DOHH2 (cell line): ENCODE measurements at regions not wholly inside any gene's neighbourhood (a gene's known extent, or its start where the extent isn't known, plus 50 kb on each side); places are given as distances from the start of the nearest gene placed in this dataset.
A peak's percentile ranks its signal among the peaks of the same experiment; 100 is the strongest.

Experiments used
- H3F3A ChIP-seq: fragments of 200-600 bp; sonication (generic), shearing (Covaris generic); 2 replicates; pipeline ENCODE4 v1.6.0; 2016; ENCODE audit warnings: antibody characterized with exemption, mild to moderate bottlenecking; ENCODE audit not compliant: control insufficient read depth, insufficient read depth
- H3K27ac ChIP-seq: fragments of 200-600 bp; sonication (generic); 2 replicates; pipeline ENCODE4 v1.5.1; 2014; ENCODE audit warnings: low read depth, mild to moderate bottlenecking, low read length, moderate library complexity
- H3K27me3 ChIP-seq: fragments of 200-600 bp; sonication (generic); 2 replicates; pipeline ENCODE4 v1.6.1; 2014; ENCODE audit warnings: mild to moderate bottlenecking, low read length, mixed read lengths; ENCODE audit not compliant: control insufficient read depth
- H3K36me3 ChIP-seq: fragments of 200-600 bp; sonication (generic); 2 replicates; pipeline ENCODE4 v1.6.1; 2014; ENCODE audit warnings: mild to moderate bottlenecking, low read length, moderate library complexity, mixed read lengths; ENCODE audit not compliant: control insufficient read depth
- H3K4me1 ChIP-seq: fragments of 200-600 bp; sonication (generic); 2 replicates; pipeline ENCODE4 v1.6.1; 2014; ENCODE audit warnings: mild to moderate bottlenecking, low read length, mixed read lengths; ENCODE audit not compliant: control insufficient read depth
- H3K4me2 ChIP-seq: fragments of 200-600 bp; sonication (generic); 2 replicates; pipeline ENCODE4 v1.6.0; 2014; ENCODE audit warnings: mild to moderate bottlenecking, low read length, moderate library complexity
- H3K4me3 ChIP-seq: fragments of 200-600 bp; sonication (generic); 2 replicates; pipeline ENCODE4 v1.5.1; 2014; ENCODE audit warnings: mild to moderate bottlenecking, low read length, mixed read lengths
- H3K79me2 ChIP-seq: fragments of 200-600 bp; sonication (generic); 2 replicates; pipeline ENCODE4 v1.6.1; 2014; ENCODE audit warnings: mild to moderate bottlenecking, low read length, mixed read lengths; ENCODE audit not compliant: control insufficient read depth
- H3K9me2 ChIP-seq: fragments of 200-600 bp; sonication (generic); replicated peaks from 2 replicates; pipeline ENCODE4 v1.6.1; 2014; ENCODE audit warnings: mild to moderate bottlenecking, low read length, mixed read lengths; ENCODE audit not compliant: control insufficient read depth
- H3K9me3 ChIP-seq: fragments of 200-600 bp; sonication (generic); 2 replicates; pipeline ENCODE4 v1.6.1; 2014; ENCODE audit warnings: antibody characterized with exemption, low read length, mixed read lengths; ENCODE audit not compliant: control insufficient read depth, insufficient read depth
- H4K20me1 ChIP-seq: fragments of 200-600 bp; sonication (generic); 2 replicates; pipeline ENCODE4 v1.6.0; 2014; ENCODE audit warnings: low read depth, mild to moderate bottlenecking, antibody characterized with exemption, low read length, moderate library complexity; ENCODE audit not compliant: control insufficient read depth, insufficient read depth
- EZH2phosphoT487 ChIP-seq: fragments of 200-600 bp; sonication (generic); IDR thresholded peaks from 2 replicates; pipeline ENCODE4 v1.6.1; 2017; ENCODE audit warnings: borderline replicate concordance, mild to moderate bottlenecking, antibody characterized with exemption, low read length, moderate library complexity, mixed read lengths
- TF ChIP-seq, protein P1 (sequence below): fragments of 200-600 bp; sonication (generic); IDR thresholded peaks from one replicate; pipeline ENCODE4 v1.5.1; 2014; ENCODE audit warnings: antibody characterized with exemption, mild to moderate bottlenecking, low read depth, low read length; ENCODE audit not compliant: poor library complexity, severe bottlenecking

DNA sequence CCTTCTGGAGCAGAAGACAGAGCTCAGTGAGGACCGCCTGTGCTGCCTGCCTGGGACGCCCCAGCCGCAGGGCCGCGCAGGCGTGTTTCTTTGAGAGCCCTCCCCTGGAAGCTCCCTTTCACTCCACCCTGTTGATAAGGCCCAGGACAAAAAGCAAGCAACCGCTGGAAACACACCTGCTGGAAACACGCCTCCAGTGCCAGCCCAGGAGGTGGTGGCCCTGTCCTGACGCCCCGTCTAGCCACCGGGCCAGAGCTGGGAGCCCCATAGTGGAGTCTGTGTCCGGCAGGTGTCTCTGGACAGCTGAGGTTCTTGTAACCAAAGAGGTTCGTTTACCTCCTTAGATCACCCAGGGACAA is 173.8 kb downstream of the KATNAL1 start:
- H3K4me2 ChIP-seq = no peak overlapping the region
- H3K9me2 ChIP-seq = no peaks in the 10 kb centered on the region
- H3K9me3 ChIP-seq = no peaks in the 10 kb centered on the region

GRCh38 chr13:30132623-30133553 is 174.5 kb downstream of the KATNAL1 start:
- TF ChIP-seq, protein P1, sequence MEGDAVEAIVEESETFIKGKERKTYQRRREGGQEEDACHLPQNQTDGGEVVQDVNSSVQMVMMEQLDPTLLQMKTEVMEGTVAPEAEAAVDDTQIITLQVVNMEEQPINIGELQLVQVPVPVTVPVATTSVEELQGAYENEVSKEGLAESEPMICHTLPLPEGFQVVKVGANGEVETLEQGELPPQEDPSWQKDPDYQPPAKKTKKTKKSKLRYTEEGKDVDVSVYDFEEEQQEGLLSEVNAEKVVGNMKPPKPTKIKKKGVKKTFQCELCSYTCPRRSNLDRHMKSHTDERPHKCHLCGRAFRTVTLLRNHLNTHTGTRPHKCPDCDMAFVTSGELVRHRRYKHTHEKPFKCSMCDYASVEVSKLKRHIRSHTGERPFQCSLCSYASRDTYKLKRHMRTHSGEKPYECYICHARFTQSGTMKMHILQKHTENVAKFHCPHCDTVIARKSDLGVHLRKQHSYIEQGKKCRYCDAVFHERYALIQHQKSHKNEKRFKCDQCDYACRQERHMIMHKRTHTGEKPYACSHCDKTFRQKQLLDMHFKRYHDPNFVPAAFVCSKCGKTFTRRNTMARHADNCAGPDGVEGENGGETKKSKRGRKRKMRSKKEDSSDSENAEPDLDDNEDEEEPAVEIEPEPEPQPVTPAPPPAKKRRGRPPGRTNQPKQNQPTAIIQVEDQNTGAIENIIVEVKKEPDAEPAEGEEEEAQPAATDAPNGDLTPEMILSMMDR = peak; percentile 93
- TF ChIP-seq EZH2phosphoT487 = no peak
- Histone ChIP-seq H3K27ac (no peak overlapping the region), H3K4me2 (peak overlapping the region; percentile 48), H3K36me3 (no peaks in the 10 kb centered on the region), H3K9me3 (no peaks in the 10 kb centered on the region), H3K4me3 (peak overlapping the region; percentile 38), H4K20me1 (no peaks in the 10 kb centered on the region), H3F3A (no peaks in the 10 kb centered on the region), H3K4me1 (peaks cover 7% of the 10 kb centered on the region), H3K9me2 (no peaks in the 10 kb centered on the region), H3K79me2 (no peaks in the 10 kb centered on the region), H3K27me3 (no peaks in the 10 kb centered on the region)

More for the DNA sequence above, 173.8 kb downstream of the KATNAL1 start:
- peaks cover 7% of the 10 kb centered on the region for H3K4me1 ChIP-seq
- H3K79me2 ChIP-seq = no peaks in the 10 kb centered on the region
- H4K20me1 ChIP-seq = no peaks in the 10 kb centered on the region
- no peaks in the 10 kb centered on the region for H3K36me3 ChIP-seq
- no peak overlapping the region for H3K27ac ChIP-seq
- TF ChIP-seq EZH2phosphoT487 = no peak
- TF ChIP-seq, protein P1 = no peak
- H3K27me3 ChIP-seq = no peaks in the 10 kb centered on the region
- no peak overlapping the region for H3K4me3 ChIP-seq
- no peaks in the 10 kb centered on the region for H3F3A ChIP-seq

- Histone ChIP-seq H3K9me2 (no peaks in the 10 kb centered on the region), H3K4me3 (no peak overlapping the region), H4K20me1 (no peaks in the 10 kb centered on the region), H3K79me2 (no peaks in the 10 kb centered on the region), H3K4me1 (peaks cover 7% of the 10 kb centered on the region), H3K36me3 (no peaks in the 10 kb centered on the region), H3K27ac (no peak overlapping the region), H3F3A (no peaks in the 10 kb centered on the region), H3K4me2 (no peak overlapping the region), H3K9me3 (no peaks in the 10 kb centered on the region), H3K27me3 (no peaks in the 10 kb centered on the region; the same call in 1 of the 2 replicates)
- TF ChIP-seq, protein P1 = no peak
- no peak for TF ChIP-seq EZH2phosphoT487
These were observed 177.9 kb downstream of the KATNAL1 start for GRCh38 chr13:30129411-30129810.
